ENCODE measurements at regions not wholly inside any gene's neighbourhood (a gene's known extent, or its start where the extent isn't known, plus 50 kb on each side); places are given as distances from the start of the nearest gene placed in this dataset.
"Not testable (repeated sequence)": the region's sequence is repeated elsewhere in the genome, so short reads cannot be mapped to it uniquely, and the experiment has no call there.

DNA sequence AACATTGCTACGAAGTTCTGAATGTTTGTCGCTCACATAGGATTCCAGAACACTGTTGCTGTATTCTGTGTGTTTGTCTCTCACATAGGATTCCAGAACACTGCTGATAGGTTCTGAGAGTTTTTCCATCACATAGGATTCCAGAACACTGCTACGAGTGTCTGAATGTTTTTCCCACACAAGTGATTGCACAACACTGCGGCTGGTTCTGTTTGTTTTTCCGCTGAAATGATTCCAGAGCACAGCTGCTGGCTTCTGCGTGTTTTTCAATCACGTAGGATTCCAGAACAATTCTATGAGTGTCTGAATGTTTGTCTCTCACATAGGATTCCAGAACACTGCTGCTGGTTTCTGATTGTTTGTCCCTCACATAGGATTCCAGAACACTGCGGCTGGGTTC lies 73.9 kb upstream of the OR11H12 start:
- intact Hi-C loops (cut with micrococcal nuclease; ENCODE audit: unreplicated experiment); H3K27ac ChIP-seq (ENCODE audit: extremely low read length, insufficient read depth, low read length); H2AFZ ChIP-seq (ENCODE audit: low read length); POLR2A ChIA-PET; BruUV-seq (replicated peaks); H3K9ac ChIP-seq (ENCODE audit: insufficient read depth, low read depth, low read length); H3K4me3 ChIP-seq (replicated peaks in 1 of 3; ENCODE audit: insufficient read depth in 1 of 3, low read depth in 2 of 3, low read length in 3 of 3); H3K9me3 ChIP-seq (ENCODE audit: low read length); H3K79me2 ChIP-seq (ENCODE audit: insufficient read depth, low read length); FAIRE-seq; ATAC-seq; H3K27me3 ChIP-seq (ENCODE audit: control insufficient read depth in 1 of 2, insufficient read depth in 2 of 2, low read length in 2 of 2); H3K4me2 ChIP-seq (ENCODE audit: low read depth, low read length); H4K20me1 ChIP-seq (ENCODE audit: insufficient read depth, low read length); DNase-seq (ENCODE audit: low spot score); CTCF ChIA-PET (ENCODE audit: low intra/inter-chr PET ratio, low total read pairs); H3K4me1 ChIP-seq (ENCODE audit: insufficient read depth, low read length); H3K36me3 ChIP-seq (replicated peaks in 1 of 2; ENCODE audit: control insufficient read depth in 1 of 2, insufficient read depth in 2 of 2, low read length in 2 of 2); in situ Hi-C loops (cut with HindIII; ENCODE audit: extremely low pct_ligation_motif_present, low pct_unique_long_range_greater_than_20kb): not testable (repeated sequence)
- WGBS (ENCODE audit: low lambda C conversion rate) = 4% methylated on average over 6 of the region's 8 CpGs
- TF ChIP-seq, protein P1, sequence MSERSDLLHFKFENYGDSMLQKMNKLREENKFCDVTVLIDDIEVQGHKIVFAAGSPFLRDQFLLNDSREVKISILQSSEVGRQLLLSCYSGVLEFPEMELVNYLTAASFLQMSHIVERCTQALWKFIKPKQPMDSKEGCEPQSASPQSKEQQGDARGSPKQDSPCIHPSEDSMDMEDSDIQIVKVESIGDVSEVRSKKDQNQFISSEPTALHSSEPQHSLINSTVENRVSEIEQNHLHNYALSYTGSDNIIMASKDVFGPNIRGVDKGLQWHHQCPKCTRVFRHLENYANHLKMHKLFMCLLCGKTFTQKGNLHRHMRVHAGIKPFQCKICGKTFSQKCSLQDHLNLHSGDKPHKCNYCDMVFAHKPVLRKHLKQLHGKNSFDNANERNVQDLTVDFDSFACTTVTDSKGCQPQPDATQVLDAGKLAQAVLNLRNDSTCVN (CRISPR knock-in tag; IDR thresholded peaks at IDR 0.05; ENCODE audit: borderline replicate concordance) = peak; percentile 89
- peak; percentile 35; the same call in 1 of the 2 replicates for TF ChIP-seq CEBPB (IDR thresholded peaks at IDR 0.05; ENCODE audit: borderline replicate concordance, low read depth, low read length)

Data from HepG2 (cell line).